Endodermal cell (in vitro differentiated cells): ENCODE measurements at regions not wholly inside any gene's neighbourhood (a gene's known extent, or its start where the extent isn't known, plus 50 kb on each side); places are given as distances from the start of the nearest gene placed in this dataset.

Experiments
- DNase-seq: peaks from one replicate; pipeline ENCODE4 v3.0.0-alpha.2; 2017
- H3K27ac ChIP-seq: 2 replicates; pipeline ENCODE4 v1.5.1; 2013; ENCODE audit warnings: mild to moderate bottlenecking, low read depth, low read length, moderate library complexity
- H3K27me3 ChIP-seq: 2 replicates; pipeline ENCODE4 v1.6.1; 2013; ENCODE audit warnings: mild to moderate bottlenecking, low read length, moderate library complexity; ENCODE audit not compliant: insufficient read depth, control insufficient read depth, poor library complexity, severe bottlenecking
- H3K36me3 ChIP-seq: 2 replicates; pipeline ENCODE4 v1.7.0; 2013; ENCODE audit warnings: mild to moderate bottlenecking, low read length, moderate library complexity; ENCODE audit not compliant: control insufficient read depth, insufficient read depth
- H3K4me1 ChIP-seq: one replicate; pipeline ENCODE4 v1.7.0; 2013; ENCODE audit warnings: low read length; ENCODE audit not compliant: control insufficient read depth, insufficient read depth
- H3K4me3 ChIP-seq: 2 replicates; pipeline ENCODE4 v1.5.1; 2013; ENCODE audit warnings: mild to moderate bottlenecking, low read length, moderate library complexity
- H3K9ac ChIP-seq: 2 replicates; pipeline ENCODE4 v1.6.1; 2013; ENCODE audit warnings: mild to moderate bottlenecking, low read length, moderate library complexity; ENCODE audit not compliant: poor library complexity, severe bottlenecking; ENCODE audit errors: extremely low read depth
- H3K9me3 ChIP-seq: 2 replicates; pipeline ENCODE4 v1.6.1; 2013; ENCODE audit warnings: mild to moderate bottlenecking, low read length, moderate library complexity; ENCODE audit not compliant: control insufficient read depth
- H3K27ac Mint-ChIP-seq: 2 replicates; pipeline ENCODE4 v1.8.0; 2020; ENCODE audit warnings: mixed read lengths
- H3K27me3 Mint-ChIP-seq: 2 replicates; pipeline ENCODE4 v1.8.0; 2021; ENCODE audit warnings: mild to moderate bottlenecking, mixed read lengths; ENCODE audit not compliant: insufficient read depth
- H3K36me3 Mint-ChIP-seq: 2 replicates; pipeline ENCODE4 v1.8.0; 2020; ENCODE audit warnings: low read depth, mixed read lengths
- H3K4me1 Mint-ChIP-seq: 2 replicates; pipeline ENCODE4 v1.8.0; 2020; ENCODE audit warnings: mixed read lengths
- H3K4me3 Mint-ChIP-seq: 2 replicates; pipeline ENCODE4 v1.8.0; 2020; ENCODE audit warnings: mild to moderate bottlenecking, moderate library complexity, mixed read lengths
- H3K9me3 Mint-ChIP-seq: 2 replicates; pipeline ENCODE4 v1.8.0; 2020; ENCODE audit warnings: mild to moderate bottlenecking, mixed read lengths
- CTCF ChIP-seq: fragments of 200-600 bp; sonication (generic); conservative IDR thresholded peaks from 2 replicates; pipeline ENCODE4 v1.5.0; 2021; ENCODE audit warnings: antibody characterized with exemption, mild to moderate bottlenecking
- WGBS, 2 experiments: methylation state at CpG; one replicate each; pipeline versions ENCODE4 v1.1.5 to v1.1.7; 2013; ENCODE audit warnings: missing lambda C conversion rate in 2 of 2, mixed read lengths in 1 of 2; ENCODE audit not compliant: insufficient coverage in 1 of 2, insufficient read length in 1 of 2; 5-methylcytosine and 5-hydroxymethylcytosine counted together

DNA sequence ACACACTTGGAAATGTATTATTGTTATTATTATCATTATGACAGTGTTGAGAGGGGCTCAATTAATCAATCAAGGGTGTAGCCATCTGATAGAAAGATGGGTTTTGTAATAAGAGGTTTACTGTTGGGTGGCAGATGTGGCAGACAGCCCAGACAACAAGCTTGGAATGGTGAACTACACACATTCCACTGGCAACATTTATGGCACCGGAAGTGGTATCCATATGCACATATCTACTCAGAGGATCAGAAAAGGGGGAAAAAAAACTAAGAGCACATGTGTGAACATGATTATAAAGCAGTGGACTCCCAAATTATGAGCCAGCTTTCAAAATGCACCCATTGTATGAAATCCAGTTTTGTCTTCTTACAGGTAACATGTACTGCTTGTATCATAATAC, 125.9 kb upstream of the ARX start:
- Histone ChIP-seq H3K4me3 (no peak overlapping the region), H3K4me1 (no peaks in the 10 kb centered on the region), H3K27me3 (no peaks in the 10 kb centered on the region), H3K27ac (no peak overlapping the region), H3K9ac (no peak overlapping the region), H3K9me3 (no peaks in the 10 kb centered on the region), H3K36me3 (no peaks in the 10 kb centered on the region)
- H3K36me3 Mint-ChIP-seq, result no peaks in the 10 kb centered on the region
- no peak for TF ChIP-seq CTCF
- peaks cover 4% of the 10 kb centered on the region for H3K4me1 Mint-ChIP-seq
- no peaks in the 10 kb centered on the region for H3K9me3 Mint-ChIP-seq
- 100% methylated on average over 1 of the region's 1 CpG; no CpG with 5 or more reads in 1 of the 2 experiments for WGBS, 2 experiments
- no peak overlapping the region for H3K4me3 Mint-ChIP-seq
- H3K27ac Mint-ChIP-seq, result no peak overlapping the region
- H3K27me3 Mint-ChIP-seq, result peaks cover 6% of the 10 kb centered on the region
- DNase-seq, result no peak

- DNase-seq, result no peak
- H3K4me1 ChIP-seq, result no peaks in the 10 kb centered on the region
- no peak overlapping the region for H3K9ac ChIP-seq
- Mint-ChIP-seq H3K4me3 (no peak overlapping the region), H3K36me3 (no peaks in the 10 kb centered on the region), H3K27ac (no peak overlapping the region), H3K4me1 (peaks cover 4% of the 10 kb centered on the region), H3K27me3 (no peaks in the 10 kb centered on the region), H3K9me3 (no peaks in the 10 kb centered on the region)
- H3K27ac ChIP-seq, result no peak overlapping the region
- no peaks in the 10 kb centered on the region for H3K27me3 ChIP-seq
- TF ChIP-seq CTCF, result no peak
- H3K9me3 ChIP-seq, result no peaks in the 10 kb centered on the region
- H3K4me3 ChIP-seq, result no peak overlapping the region
- no peaks in the 10 kb centered on the region for H3K36me3 ChIP-seq
Measured at GRCh38 chrX:25131055-25131454, 115.3 kb upstream of the ARX start.

- H3K4me3 Mint-ChIP-seq, result no peak overlapping the region
- H3K36me3 Mint-ChIP-seq, result no peaks in the 10 kb centered on the region
- no peaks in the 10 kb centered on the region for H3K9me3 Mint-ChIP-seq
- TF ChIP-seq CTCF, result no peak
- H3K36me3 ChIP-seq, result no peaks in the 10 kb centered on the region
- H3K27ac ChIP-seq, result no peak overlapping the region
- H3K9me3 ChIP-seq, result no peaks in the 10 kb centered on the region
- H3K27ac Mint-ChIP-seq, result no peak overlapping the region
- peaks cover 4% of the 10 kb centered on the region for H3K4me1 Mint-ChIP-seq
- no peak overlapping the region for H3K9ac ChIP-seq
- no peaks in the 10 kb centered on the region for H3K27me3 ChIP-seq
- no peaks in the 10 kb centered on the region for H3K27me3 Mint-ChIP-seq
- WGBS, 2 experiments, result 71 to 91% methylated on average over 1 to 4 of the region's 4 CpGs
- H3K4me3 ChIP-seq, result no peak overlapping the region
- no peaks in the 10 kb centered on the region for H3K4me1 ChIP-seq
- DNase-seq, result no peak
Measured at GRCh38 chrX:25130619-25131018, 114.9 kb upstream of the ARX start.
